Right atrium auricular region (tissue), 2 donors: ENCODE measurements at regions not wholly inside any gene's neighbourhood (a gene's known extent, or its start where the extent isn't known, plus 50 kb on each side); places are given as distances from the start of the nearest gene placed in this dataset.
"Not testable (repeated sequence)": the region's sequence is repeated elsewhere in the genome, so short reads cannot be mapped to it uniquely, and the experiment has no call there.

ENCODE experiments used
- DNase-seq: peaks from one replicate; pipeline ENCODE4 v3.0.0-alpha.2; 2019; ENCODE audit warnings: low spot score
- H3K27ac ChIP-seq, 2 donors: fragments of 200-600 bp; sonication (generic); 1 replicate in 1 of 2; 2 replicates in 1 of 2; pipeline ENCODE4 v1.5.1; 2016 to 2019
- H3K27me3 ChIP-seq, 2 donors: fragments of 200-600 bp; sonication (generic); one replicate each; pipeline versions ENCODE4 v1.5.1 to v1.6.0; 2017 to 2019
- H3K36me3 ChIP-seq: fragments of 200-600 bp; sonication (generic); one replicate; pipeline ENCODE4 v1.5.1; 2016
- H3K4me1 ChIP-seq, 2 donors: fragments of 200-600 bp; sonication (generic); one replicate each; pipeline versions ENCODE4 v1.5.1 to v1.6.0; 2017 to 2019
- H3K4me3 ChIP-seq, 2 donors: fragments of 200-600 bp; sonication (generic); 1 replicate in 1 of 2; 2 replicates in 1 of 2; pipeline ENCODE4 v1.5.1; 2017 to 2019; ENCODE audit warnings: mild to moderate bottlenecking in 1 of 2, moderate library complexity in 1 of 2
- H3K9me3 ChIP-seq, 2 donors: fragments of 200-600 bp; sonication (generic); one replicate each; pipeline ENCODE4 v1.5.1; 2019
- TF ChIP-seq, protein P1 (sequence below), 2 donors: fragments of 200-600 bp; sonication (generic); IDR thresholded peaks; one replicate each; pipeline ENCODE4 v1.5.1; 2019; ENCODE audit warnings: antibody characterized with exemption in 2 of 2

- Histone ChIP-seq H3K4me1 (peaks cover 0 to 5% of the 10 kb centered on the region in 2 donors), H3K27ac (no peak overlapping the region), H3K9me3 (no peaks in the 10 kb centered on the region), H3K4me3 (no peak overlapping the region), H3K27me3 (no peaks in the 10 kb centered on the region), H3K36me3 (no peaks in the 10 kb centered on the region)
- TF ChIP-seq, protein P1, sequence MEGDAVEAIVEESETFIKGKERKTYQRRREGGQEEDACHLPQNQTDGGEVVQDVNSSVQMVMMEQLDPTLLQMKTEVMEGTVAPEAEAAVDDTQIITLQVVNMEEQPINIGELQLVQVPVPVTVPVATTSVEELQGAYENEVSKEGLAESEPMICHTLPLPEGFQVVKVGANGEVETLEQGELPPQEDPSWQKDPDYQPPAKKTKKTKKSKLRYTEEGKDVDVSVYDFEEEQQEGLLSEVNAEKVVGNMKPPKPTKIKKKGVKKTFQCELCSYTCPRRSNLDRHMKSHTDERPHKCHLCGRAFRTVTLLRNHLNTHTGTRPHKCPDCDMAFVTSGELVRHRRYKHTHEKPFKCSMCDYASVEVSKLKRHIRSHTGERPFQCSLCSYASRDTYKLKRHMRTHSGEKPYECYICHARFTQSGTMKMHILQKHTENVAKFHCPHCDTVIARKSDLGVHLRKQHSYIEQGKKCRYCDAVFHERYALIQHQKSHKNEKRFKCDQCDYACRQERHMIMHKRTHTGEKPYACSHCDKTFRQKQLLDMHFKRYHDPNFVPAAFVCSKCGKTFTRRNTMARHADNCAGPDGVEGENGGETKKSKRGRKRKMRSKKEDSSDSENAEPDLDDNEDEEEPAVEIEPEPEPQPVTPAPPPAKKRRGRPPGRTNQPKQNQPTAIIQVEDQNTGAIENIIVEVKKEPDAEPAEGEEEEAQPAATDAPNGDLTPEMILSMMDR (IDR thresholded peaks at IDR 0.05) = no peak
- peak; percentile 47 for DNase-seq
Observed at GRCh38 chr22:23437779-23438178, 142.3 kb downstream of the IGLL1 start.

DNA sequence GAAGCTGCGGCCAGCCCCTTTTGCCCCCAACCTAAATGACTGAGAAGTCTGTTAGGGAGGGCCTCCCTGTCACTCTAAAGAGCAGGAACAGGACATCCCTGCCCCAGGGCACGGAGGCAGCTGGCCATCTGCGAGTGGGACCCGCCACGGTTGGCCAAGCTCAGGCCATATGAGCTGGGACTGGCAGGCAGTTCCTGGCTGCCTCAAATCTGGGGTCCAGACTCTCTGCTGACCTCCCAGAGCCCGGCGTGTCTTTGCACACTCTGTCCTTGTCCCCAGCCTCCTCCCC, 143.0 kb downstream of the IGLL1 start:
- H3K9me3 ChIP-seq, H3K4me1 ChIP-seq, H3K4me3 ChIP-seq, DNase-seq, H3K27ac ChIP-seq, H3K36me3 ChIP-seq, H3K27me3 ChIP-seq: not testable (repeated sequence)

DNA sequence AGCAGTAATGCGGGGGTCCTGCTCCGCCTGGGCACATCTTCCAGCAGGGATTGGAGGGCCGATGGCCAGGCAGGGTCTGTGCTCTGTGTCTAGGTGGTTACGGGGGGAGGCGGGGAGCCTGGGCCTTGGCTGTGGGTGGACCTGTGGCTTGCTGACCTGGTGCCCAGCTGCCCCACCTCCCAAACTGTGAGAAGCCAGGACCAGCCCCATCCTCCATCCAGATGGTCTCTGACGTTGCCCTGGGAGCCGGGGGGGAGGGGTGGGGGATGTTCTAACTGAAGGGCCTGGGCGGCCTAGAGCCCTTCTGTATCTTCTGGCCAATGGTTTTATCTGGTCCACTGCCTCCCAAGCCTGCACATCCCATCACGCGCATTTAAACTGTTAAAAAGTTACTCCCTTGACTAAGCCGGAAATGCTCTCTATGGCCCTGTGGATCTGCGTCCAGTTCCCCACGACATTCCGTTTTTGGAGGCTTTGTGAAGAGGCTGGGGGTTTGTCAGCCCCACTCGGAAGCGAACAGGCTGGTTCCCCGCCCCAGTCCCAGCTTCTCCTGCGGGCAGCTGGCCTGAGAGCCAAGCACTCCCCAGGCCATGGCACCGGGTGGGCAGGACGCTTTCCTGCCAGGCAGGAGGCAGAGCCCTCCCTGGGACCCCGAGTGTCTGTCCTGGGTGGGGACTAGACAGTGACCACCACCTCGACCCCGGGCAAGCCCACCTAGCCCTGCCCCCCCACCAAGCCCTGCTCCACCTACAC, 143.6 kb downstream of the IGLL1 start:
- not testable (repeated sequence) for DNase-seq, H3K4me1 ChIP-seq, H3K9me3 ChIP-seq, H3K27ac ChIP-seq, H3K4me3 ChIP-seq, H3K27me3 ChIP-seq, H3K36me3 ChIP-seq

- not testable (repeated sequence) for H3K27me3 ChIP-seq, H3K27ac ChIP-seq, H3K4me1 ChIP-seq, H3K4me3 ChIP-seq, H3K9me3 ChIP-seq, DNase-seq, H3K36me3 ChIP-seq
Observed at GRCh38 chr22:23435186-23435585, 144.9 kb downstream of the IGLL1 start.

DNA sequence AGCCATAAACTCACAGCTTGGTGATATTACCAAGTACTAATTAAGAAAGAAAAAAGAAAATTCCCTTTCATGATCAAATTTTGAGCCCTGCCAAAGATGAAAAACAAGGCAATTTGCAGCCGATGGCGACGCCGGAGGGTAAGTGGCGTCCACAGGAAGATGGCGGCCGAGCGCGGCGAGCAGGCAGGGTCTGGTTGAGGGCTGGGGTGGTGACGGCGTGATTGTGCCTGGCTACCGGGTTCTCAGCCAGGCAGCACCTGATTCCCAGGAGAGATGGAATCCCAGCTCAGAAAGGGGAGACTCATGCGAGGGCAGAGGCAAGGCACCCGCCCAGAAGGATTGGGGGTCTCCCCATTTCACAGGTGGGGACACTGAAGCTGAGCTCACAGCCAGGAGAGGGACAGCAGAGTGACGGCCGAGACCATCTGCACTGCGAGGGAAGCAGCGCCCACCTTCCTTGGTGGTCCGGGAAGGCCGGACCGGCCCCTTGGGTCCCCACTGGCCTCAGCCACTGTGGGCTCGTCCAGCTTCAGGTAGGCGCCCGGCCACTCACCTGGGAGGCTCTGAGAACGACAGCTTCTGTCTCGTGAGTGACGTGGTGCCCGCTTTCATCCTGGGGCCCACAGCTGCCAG, 145.8 kb downstream of the IGLL1 start:
- H3K4me1 ChIP-seq, DNase-seq, H3K36me3 ChIP-seq, H3K27me3 ChIP-seq, H3K27ac ChIP-seq, H3K4me3 ChIP-seq: not testable (repeated sequence)
- H3K9me3 ChIP-seq = peaks cover 0 to 11% of the 10 kb centered on the region in 2 donors

- TF ChIP-seq, protein P1 (IDR thresholded peaks at IDR 0.05) = peak; percentile 15 to 54
- DNase-seq, H3K4me1 ChIP-seq, H3K27me3 ChIP-seq, H3K27ac ChIP-seq, H3K36me3 ChIP-seq: not testable (repeated sequence)
- Histone ChIP-seq H3K4me3 (peak overlapping the region in 1 of 2 donors; percentile 13), H3K9me3 (peaks cover 0 to 18% of the 10 kb centered on the region in 2 donors)
Observed at GRCh38 chr22:23433127-23434005, 146.7 kb downstream of the IGLL1 start.

DNA sequence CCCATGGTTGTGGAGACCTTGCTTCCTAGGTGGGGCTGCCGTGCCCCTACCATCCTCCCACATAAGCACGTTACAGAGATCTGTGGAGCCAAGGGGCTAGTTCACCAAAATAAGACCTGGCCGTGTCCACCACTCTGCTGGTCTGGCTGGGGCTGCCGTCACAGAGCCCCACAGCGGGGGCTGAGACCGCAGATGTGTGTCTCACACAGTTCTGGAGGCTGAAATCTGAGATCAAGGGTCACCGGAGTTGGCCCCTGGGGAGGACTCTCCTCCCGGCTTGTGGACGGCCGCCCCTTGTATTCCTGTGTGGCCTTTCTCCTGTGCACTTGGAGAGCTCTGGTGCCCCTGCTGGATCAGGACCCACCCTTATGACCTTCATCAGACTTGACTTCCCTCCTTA, 147.4 kb downstream of the IGLL1 start:
- DNase-seq, H3K4me3 ChIP-seq: not testable (repeated sequence)

GRCh38 chr22:23431337-23432072, 148.6 kb downstream of the IGLL1 start:
- Histone ChIP-seq H3K36me3 (no peaks in the 10 kb centered on the region), H3K4me3 (no peak overlapping the region), H3K9me3 (peaks cover 0 to 25% of the 10 kb centered on the region in 2 donors), H3K27me3 (no peaks in the 10 kb centered on the region), H3K27ac (no peak overlapping the region), H3K4me1 (peaks cover 0 to 6% of the 10 kb centered on the region in 2 donors)
- TF ChIP-seq, protein P1 (IDR thresholded peaks at IDR 0.05) = no peak
- no peak for DNase-seq

More for the DNA sequence above, 147.4 kb downstream of the IGLL1 start:
- H3K27ac ChIP-seq, H3K4me1 ChIP-seq, H3K27me3 ChIP-seq, H3K36me3 ChIP-seq: not testable (repeated sequence)
- H3K9me3 ChIP-seq = peaks cover 0 to 23% of the 10 kb centered on the region in 2 donors

- not testable (repeated sequence) for H3K4me1 ChIP-seq, H3K27ac ChIP-seq
Observed at GRCh38 chr22:23424551-23425068, 155.5 kb downstream of the IGLL1 start.

More at GRCh38 chr22:23424551-23425068, 155.5 kb downstream of the IGLL1 start:
- not testable (repeated sequence) for H3K36me3 ChIP-seq, H3K27me3 ChIP-seq, H3K4me3 ChIP-seq, DNase-seq
- H3K9me3 ChIP-seq = peaks cover 0 to 17% of the 10 kb centered on the region in 2 donors
